Chondrocyte (in vitro differentiated cells): ENCODE measurements at regions not wholly inside any gene's neighbourhood (a gene's known extent, or its start where the extent isn't known, plus 50 kb on each side); places are given as distances from the start of the nearest gene placed in this dataset.

Experiments
- DNase-seq: peaks from one replicate; pipeline ENCODE4 v3.0.0; 2021; ENCODE audit warnings: mixed read lengths, low spot score
- H3K27ac Mint-ChIP-seq: one replicate; pipeline ENCODE4 v1.8.0; 2021; ENCODE audit warnings: mild to moderate bottlenecking, moderate library complexity, mixed read lengths; ENCODE audit not compliant: unreplicated experiment
- H3K27me3 Mint-ChIP-seq: 2 replicates; pipeline ENCODE4 v1.8.0; 2021; ENCODE audit warnings: low read depth, mixed read lengths
- H3K36me3 Mint-ChIP-seq: 2 replicates; pipeline ENCODE4 v1.8.0; 2021; ENCODE audit warnings: low read depth, mixed read lengths
- H3K4me1 Mint-ChIP-seq: 2 replicates; pipeline ENCODE4 v1.8.0; 2021; ENCODE audit warnings: low read depth, mild to moderate bottlenecking, mixed read lengths
- H3K4me3 Mint-ChIP-seq: one replicate; pipeline ENCODE4 v1.8.0; 2021; ENCODE audit warnings: mild to moderate bottlenecking, moderate library complexity, mixed read lengths; ENCODE audit not compliant: unreplicated experiment
- H3K9me3 Mint-ChIP-seq: 2 replicates; pipeline ENCODE4 v1.8.0; 2021; ENCODE audit warnings: low read depth, mixed read lengths
- TF ChIP-seq, protein P1 (sequence below): fragments of 200-600 bp; sonication (generic); IDR thresholded peaks from 2 replicates; pipeline ENCODE4 v1.5.0; 2021; ENCODE audit warnings: antibody characterized with exemption, mild to moderate bottlenecking, moderate library complexity

DNA sequence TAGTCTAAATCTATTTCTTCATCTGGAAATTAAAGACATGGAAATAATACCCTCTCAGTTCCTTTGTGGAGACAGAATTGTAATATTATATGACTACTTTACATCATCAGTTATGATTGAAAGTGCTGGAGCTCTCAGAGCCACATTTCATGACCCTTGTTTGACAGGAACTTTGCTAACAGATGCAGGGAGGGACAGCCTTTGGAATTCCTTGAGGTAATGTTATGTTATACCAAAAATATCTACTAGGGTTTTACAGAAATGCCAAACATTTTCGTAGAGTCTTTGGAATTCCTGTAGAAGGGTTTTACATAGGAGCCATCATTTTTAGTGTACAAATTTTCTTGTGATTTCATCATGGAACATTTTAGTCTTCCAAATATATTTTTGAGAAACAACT is 57.4 kb upstream of the ADAMTS5 start:
- H3K36me3 Mint-ChIP-seq, result no peaks in the 10 kb centered on the region
- no peaks in the 10 kb centered on the region for H3K9me3 Mint-ChIP-seq
- no peaks in the 10 kb centered on the region for H3K27me3 Mint-ChIP-seq
- DNase-seq, result no peak
- TF ChIP-seq, protein P1, sequence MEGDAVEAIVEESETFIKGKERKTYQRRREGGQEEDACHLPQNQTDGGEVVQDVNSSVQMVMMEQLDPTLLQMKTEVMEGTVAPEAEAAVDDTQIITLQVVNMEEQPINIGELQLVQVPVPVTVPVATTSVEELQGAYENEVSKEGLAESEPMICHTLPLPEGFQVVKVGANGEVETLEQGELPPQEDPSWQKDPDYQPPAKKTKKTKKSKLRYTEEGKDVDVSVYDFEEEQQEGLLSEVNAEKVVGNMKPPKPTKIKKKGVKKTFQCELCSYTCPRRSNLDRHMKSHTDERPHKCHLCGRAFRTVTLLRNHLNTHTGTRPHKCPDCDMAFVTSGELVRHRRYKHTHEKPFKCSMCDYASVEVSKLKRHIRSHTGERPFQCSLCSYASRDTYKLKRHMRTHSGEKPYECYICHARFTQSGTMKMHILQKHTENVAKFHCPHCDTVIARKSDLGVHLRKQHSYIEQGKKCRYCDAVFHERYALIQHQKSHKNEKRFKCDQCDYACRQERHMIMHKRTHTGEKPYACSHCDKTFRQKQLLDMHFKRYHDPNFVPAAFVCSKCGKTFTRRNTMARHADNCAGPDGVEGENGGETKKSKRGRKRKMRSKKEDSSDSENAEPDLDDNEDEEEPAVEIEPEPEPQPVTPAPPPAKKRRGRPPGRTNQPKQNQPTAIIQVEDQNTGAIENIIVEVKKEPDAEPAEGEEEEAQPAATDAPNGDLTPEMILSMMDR, result no peak
- peaks cover 52% of the 10 kb centered on the region for H3K4me1 Mint-ChIP-seq
- no peak overlapping the region for H3K4me3 Mint-ChIP-seq
- peak overlapping the region; percentile 72 for H3K27ac Mint-ChIP-seq

DNA sequence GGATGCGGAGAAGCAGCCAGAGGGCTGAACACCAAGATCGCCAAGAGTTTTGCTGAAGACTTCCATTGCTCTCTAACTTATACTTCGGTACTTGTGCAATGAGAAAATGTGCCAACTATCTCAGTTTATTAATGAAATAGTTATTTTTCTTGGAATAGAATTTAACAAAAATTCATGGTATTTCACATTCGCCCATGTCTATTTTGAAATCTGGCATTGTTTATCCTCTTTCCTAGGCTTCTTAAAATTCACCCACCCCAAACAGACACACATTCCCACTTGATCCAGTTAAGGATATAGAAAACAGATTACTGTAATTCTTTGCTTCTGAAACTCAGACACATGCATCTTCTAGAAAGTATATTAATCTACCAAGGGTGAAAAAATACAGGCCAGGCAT is 56.3 kb upstream of the ADAMTS5 start:
- no peak overlapping the region for H3K4me3 Mint-ChIP-seq
- peaks cover 52% of the 10 kb centered on the region for H3K4me1 Mint-ChIP-seq
- no peak for DNase-seq
- H3K27ac Mint-ChIP-seq, result peak overlapping the region; percentile 80
- no peaks in the 10 kb centered on the region for H3K36me3 Mint-ChIP-seq
- H3K9me3 Mint-ChIP-seq, result peaks cover 2% of the 10 kb centered on the region
- TF ChIP-seq, protein P1, result no peak
- H3K27me3 Mint-ChIP-seq, result no peaks in the 10 kb centered on the region

DNA sequence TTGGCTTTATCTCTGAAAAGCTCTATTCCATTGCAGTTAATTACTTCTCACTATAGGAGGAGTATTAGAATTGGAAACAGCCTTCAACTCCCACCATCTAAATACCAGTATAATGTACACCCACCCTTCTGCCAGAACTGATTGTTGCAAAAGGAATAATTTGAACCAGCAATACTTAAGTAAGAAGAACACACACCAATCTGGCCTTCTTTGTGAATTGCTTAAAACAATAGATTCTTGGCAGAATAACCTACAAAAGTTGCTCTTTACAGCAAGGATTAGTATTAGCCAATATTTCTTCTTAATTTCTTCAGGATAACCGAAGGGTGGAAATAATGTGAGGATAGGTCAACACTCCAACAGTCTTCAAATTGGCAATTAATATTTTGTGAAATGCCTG is 54.9 kb upstream of the ADAMTS5 start:
- H3K27me3 Mint-ChIP-seq, result no peaks in the 10 kb centered on the region
- H3K9me3 Mint-ChIP-seq, result peaks cover 6% of the 10 kb centered on the region
- H3K27ac Mint-ChIP-seq, result no peak overlapping the region
- TF ChIP-seq, protein P1, result no peak
- H3K36me3 Mint-ChIP-seq, result no peaks in the 10 kb centered on the region
- no peak overlapping the region for H3K4me3 Mint-ChIP-seq
- peaks cover 51% of the 10 kb centered on the region for H3K4me1 Mint-ChIP-seq
- no peak for DNase-seq

DNA sequence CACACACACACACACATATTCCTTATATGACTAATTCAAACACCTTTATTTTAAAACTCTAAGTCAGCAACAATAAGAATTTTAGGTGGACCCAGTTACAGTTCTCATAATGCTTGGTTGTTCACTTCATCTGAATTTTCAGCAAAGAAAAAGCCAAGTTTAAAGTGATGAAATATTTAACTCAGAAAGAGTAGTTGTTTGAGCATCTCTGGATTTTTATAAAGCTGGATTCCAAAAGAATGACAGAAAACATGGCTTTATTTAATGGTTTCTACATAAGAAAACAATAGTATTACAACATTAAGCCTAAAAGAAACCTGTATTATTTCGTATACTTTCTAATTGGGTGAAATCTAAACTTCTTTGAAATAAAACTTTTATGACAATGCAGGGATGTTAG is 54.2 kb upstream of the ADAMTS5 start:
- Mint-ChIP-seq H3K4me1 (peaks cover 43% of the 10 kb centered on the region), H3K27me3 (no peaks in the 10 kb centered on the region), H3K4me3 (no peak overlapping the region), H3K27ac (no peak overlapping the region), H3K36me3 (no peaks in the 10 kb centered on the region), H3K9me3 (peaks cover 6% of the 10 kb centered on the region)
- no peak for DNase-seq
- TF ChIP-seq, protein P1, result no peak

DNA sequence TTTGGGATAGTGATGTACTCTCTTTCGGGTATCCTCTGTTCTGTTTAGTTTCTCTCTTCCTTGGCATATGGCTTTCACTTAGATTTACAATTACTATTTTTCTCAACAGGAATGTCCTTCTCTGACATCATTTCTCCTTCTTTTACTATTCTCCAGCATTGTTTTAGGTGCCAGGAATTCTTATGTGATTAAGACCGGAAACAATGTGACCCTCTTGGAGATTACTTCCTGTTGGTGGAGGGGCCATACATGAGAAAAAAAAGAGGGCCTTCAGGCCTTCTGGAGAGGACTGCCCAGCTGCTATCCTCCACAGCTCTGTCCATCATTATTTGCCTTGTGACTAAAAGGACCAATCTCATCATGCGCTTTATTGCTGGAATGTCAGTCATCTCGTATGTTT is 50.4 kb upstream of the ADAMTS5 start:
- DNase-seq, result no peak
- TF ChIP-seq, protein P1, result no peak

More for the DNA sequence above, 50.4 kb upstream of the ADAMTS5 start:
- H3K27me3 Mint-ChIP-seq, result no peaks in the 10 kb centered on the region
- H3K4me3 Mint-ChIP-seq, result no peak overlapping the region
- H3K9me3 Mint-ChIP-seq, result peaks cover 6% of the 10 kb centered on the region
- peaks cover 11% of the 10 kb centered on the region for H3K4me1 Mint-ChIP-seq
- no peaks in the 10 kb centered on the region for H3K36me3 Mint-ChIP-seq
- no peak overlapping the region for H3K27ac Mint-ChIP-seq
